Mammary epithelial cell (primary cell): ENCODE measurements at regions not wholly inside any gene's neighbourhood (a gene's known extent, or its start where the extent isn't known, plus 50 kb on each side); places are given as distances from the start of the nearest gene placed in this dataset.

Experiments
- CTCF ChIP-seq, 2 donors: IDR thresholded peaks in 1 of 2; conservative IDR thresholded peaks in 1 of 2; 2 replicates each; pipeline ENCODE4 v1.5.1; 2011 to 2012; ENCODE audit warnings: inconsistent platforms in 2 of 2, low read length in 2 of 2, mild to moderate bottlenecking in 2 of 2, control low read depth in 1 of 2, low read depth in 1 of 2; ENCODE audit not compliant: insufficient read depth in 1 of 2; ENCODE audit errors: extremely low read depth in 1 of 2
- EZH2 ChIP-seq: IDR thresholded peaks from 2 replicates; pipeline ENCODE4 v1.6.1; 2012; ENCODE audit warnings: low read length, inconsistent platforms, borderline replicate concordance

- no peak for TF ChIP-seq CTCF (conservative IDR thresholded peaks at IDR 0.05 in 1 of 2, IDR thresholded peaks at IDR 0.05 in 1 of 2; ENCODE audit: extremely low read depth in 1 of 2, insufficient read depth in 1 of 2, low read depth in 1 of 2, low read length in 2 of 2)
- TF ChIP-seq EZH2 = no peak
Measured at GRCh38 chr4:23219779-23220408, 527.2 kb downstream of the GBA3 start.
